CD4-positive, alpha-beta T cell treated with Interferon alpha-2 for 1 hour (primary cell): ENCODE measurements at regions not wholly inside any gene's neighbourhood (a gene's known extent, or its start where the extent isn't known, plus 50 kb on each side); places are given as distances from the start of the nearest gene placed in this dataset.
A peak's percentile ranks its signal among the peaks of the same experiment; 100 is the strongest.

Experiments used
- DNase-seq, 2 donors: peaks; one replicate each; pipeline ENCODE4 v3.0.0-alpha.2; 2020 to 2022

- DNase-seq: no peak
These were observed 52.5 kb upstream of the NEDD4L start for GRCh38 chr18:57991552-57991951.

- DNase-seq: no peak
These were observed 54.5 kb upstream of the NEDD4L start for GRCh38 chr18:57989536-57989935.

- no peak for DNase-seq
These were observed 59.4 kb upstream of the NEDD4L start for GRCh38 chr18:57984490-57985115.

GRCh38 chr18:57983965-57984364, 60.1 kb upstream of the NEDD4L start:
- no peak for DNase-seq

GRCh38 chr18:57983472-57983871, 60.6 kb upstream of the NEDD4L start:
- DNase-seq: no peak

- no peak for DNase-seq
These were observed 61.5 kb upstream of the NEDD4L start for GRCh38 chr18:57982372-57983021.

- DNase-seq: no peak
These were observed 62.6 kb upstream of the NEDD4L start for GRCh38 chr18:57981308-57982028.

- no peak for DNase-seq
These were observed 63.3 kb upstream of the NEDD4L start for GRCh38 chr18:57980573-57981307.

- DNase-seq: no peak
These were observed 67.7 kb upstream of the NEDD4L start for GRCh38 chr18:57976230-57976773.

- no peak for DNase-seq
These were observed 68.2 kb upstream of the NEDD4L start for GRCh38 chr18:57975805-57976204.

GRCh38 chr18:57974585-57975265, 69.3 kb upstream of the NEDD4L start:
- DNase-seq: no peak

GRCh38 chr18:57973889-57974288, 70.1 kb upstream of the NEDD4L start:
- no peak for DNase-seq

- no peak for DNase-seq
These were observed 73.5 kb upstream of the NEDD4L start for GRCh38 chr18:57970356-57971095.

GRCh38 chr18:57969824-57970223, 74.2 kb upstream of the NEDD4L start:
- DNase-seq: no peak

GRCh38 chr18:57965246-57965645, 78.8 kb upstream of the NEDD4L start:
- no peak for DNase-seq

GRCh38 chr18:57961876-57962505, 82.0 kb upstream of the NEDD4L start:
- no peak for DNase-seq

GRCh38 chr18:57961411-57961810, 82.6 kb upstream of the NEDD4L start:
- DNase-seq: no peak

- DNase-seq: peak in 1 of 2 donors; percentile 2
These were observed 84.7 kb upstream of the NEDD4L start for GRCh38 chr18:57959278-57959677.

GRCh38 chr18:57957210-57957609, 86.8 kb upstream of the NEDD4L start:
- DNase-seq: no peak

GRCh38 chr18:57956491-57956890, 87.5 kb upstream of the NEDD4L start:
- DNase-seq: no peak

- no peak for DNase-seq
These were observed 89.1 kb upstream of the NEDD4L start for GRCh38 chr18:57954935-57955334.
